Left ventricle myocardium inferior (tissue), 1 donor: ENCODE measurements at regions not wholly inside any gene's neighbourhood (a gene's known extent, or its start where the extent isn't known, plus 50 kb on each side); places are given as distances from the start of the nearest gene placed in this dataset.

Experiments
- DNase-seq: peaks from one replicate; pipeline ENCODE4 v3.0.0-alpha.2; 2020
- H3K27ac ChIP-seq: fragments of 200-600 bp; replicated peaks from 2 replicates; pipeline ENCODE4 v1.8.0; 2021
- H3K27me3 ChIP-seq: fragments of 200-600 bp; 2 replicates; pipeline ENCODE4 v1.8.0; 2021; ENCODE audit warnings: low read depth
- H3K36me3 ChIP-seq: fragments of 200-600 bp; 2 replicates; pipeline ENCODE4 v1.8.0; 2021
- H3K4me1 ChIP-seq: fragments of 200-600 bp; 2 replicates; pipeline ENCODE4 v1.8.0; 2021
- H3K4me3 ChIP-seq: fragments of 200-600 bp; 2 replicates; pipeline ENCODE4 v1.8.0; 2021; ENCODE audit warnings: mild to moderate bottlenecking, moderate library complexity
- H3K9me3 ChIP-seq: fragments of 200-600 bp; replicated peaks from 2 replicates; pipeline ENCODE4 v1.8.0; 2021
- intact Hi-C: fragments of 100-400 bp; cut with micrococcal nuclease; formaldehyde crosslinking; loops from one replicate; pipeline ENCODE4 v1.11.0; 2022
- TF ChIP-seq, protein P1 (sequence below): fragments of 200-600 bp; IDR thresholded peaks from 2 replicates; pipeline ENCODE4 v1.8.0; 2021; ENCODE audit warnings: antibody characterized with exemption, mild to moderate bottlenecking, borderline replicate concordance
- donor health status: DM: no; HTN: yes; CAD: no; lungs with severe emphysema.

DNA sequence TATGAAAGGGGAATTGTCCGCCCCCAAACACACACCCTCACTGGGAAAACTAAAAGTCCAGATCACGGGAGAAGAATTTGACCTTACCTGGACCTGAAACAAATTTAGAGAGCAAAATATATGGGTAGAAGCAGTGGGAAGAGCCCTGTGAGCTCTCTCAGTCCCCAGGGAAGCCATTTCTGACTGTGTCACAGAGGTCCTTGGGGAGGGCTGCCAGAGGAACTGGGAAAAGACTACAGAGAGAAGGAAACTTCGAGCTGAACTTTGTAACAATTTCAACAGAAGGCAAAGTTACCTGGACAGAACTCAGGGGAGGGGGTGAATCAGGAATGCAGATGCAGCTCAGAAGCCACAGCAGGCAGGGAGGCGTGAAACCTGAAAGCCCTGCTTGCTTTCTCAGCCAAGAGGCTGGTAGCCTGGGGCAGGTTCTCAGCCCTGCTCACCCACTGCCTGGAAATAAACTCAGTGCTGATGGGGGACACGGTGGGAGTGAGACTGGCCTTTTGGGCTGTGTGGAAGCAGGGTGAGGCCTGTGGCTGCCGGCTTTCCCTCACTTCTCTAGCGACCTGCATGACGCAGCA is 163.8 kb downstream of the TMEM200A start:
- TF ChIP-seq, protein P1, sequence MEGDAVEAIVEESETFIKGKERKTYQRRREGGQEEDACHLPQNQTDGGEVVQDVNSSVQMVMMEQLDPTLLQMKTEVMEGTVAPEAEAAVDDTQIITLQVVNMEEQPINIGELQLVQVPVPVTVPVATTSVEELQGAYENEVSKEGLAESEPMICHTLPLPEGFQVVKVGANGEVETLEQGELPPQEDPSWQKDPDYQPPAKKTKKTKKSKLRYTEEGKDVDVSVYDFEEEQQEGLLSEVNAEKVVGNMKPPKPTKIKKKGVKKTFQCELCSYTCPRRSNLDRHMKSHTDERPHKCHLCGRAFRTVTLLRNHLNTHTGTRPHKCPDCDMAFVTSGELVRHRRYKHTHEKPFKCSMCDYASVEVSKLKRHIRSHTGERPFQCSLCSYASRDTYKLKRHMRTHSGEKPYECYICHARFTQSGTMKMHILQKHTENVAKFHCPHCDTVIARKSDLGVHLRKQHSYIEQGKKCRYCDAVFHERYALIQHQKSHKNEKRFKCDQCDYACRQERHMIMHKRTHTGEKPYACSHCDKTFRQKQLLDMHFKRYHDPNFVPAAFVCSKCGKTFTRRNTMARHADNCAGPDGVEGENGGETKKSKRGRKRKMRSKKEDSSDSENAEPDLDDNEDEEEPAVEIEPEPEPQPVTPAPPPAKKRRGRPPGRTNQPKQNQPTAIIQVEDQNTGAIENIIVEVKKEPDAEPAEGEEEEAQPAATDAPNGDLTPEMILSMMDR, result no peak
- H3K4me1 ChIP-seq, result no peaks in the 10 kb centered on the region
- no peak overlapping the region for H3K4me3 ChIP-seq
- no peaks in the 10 kb centered on the region for H3K36me3 ChIP-seq
- no peak for DNase-seq
- H3K9me3 ChIP-seq, result no peaks in the 10 kb centered on the region
- intact Hi-C loops, result no loop called here
- H3K27me3 ChIP-seq, result no peaks in the 10 kb centered on the region
- no peak overlapping the region for H3K27ac ChIP-seq

- TF ChIP-seq, protein P1, result no peak
- H3K27ac ChIP-seq, result no peak overlapping the region
- no peaks in the 10 kb centered on the region for H3K36me3 ChIP-seq
- no peak overlapping the region for H3K4me3 ChIP-seq
- H3K9me3 ChIP-seq, result peaks cover 25% of the 10 kb centered on the region
- no peaks in the 10 kb centered on the region for H3K27me3 ChIP-seq
- intact Hi-C loops, result no loop called here
- H3K4me1 ChIP-seq, result no peaks in the 10 kb centered on the region
- no peak for DNase-seq
Measured at GRCh38 chr6:130534627-130535026, 168.8 kb downstream of the TMEM200A start.

- intact Hi-C loops, result no loop called here
- Histone ChIP-seq H3K4me1 (no peaks in the 10 kb centered on the region), H3K27ac (no peak overlapping the region), H3K4me3 (no peak overlapping the region), H3K27me3 (no peaks in the 10 kb centered on the region), H3K36me3 (no peaks in the 10 kb centered on the region), H3K9me3 (peaks cover 31% of the 10 kb centered on the region)
- TF ChIP-seq, protein P1, result no peak
- DNase-seq, result no peak
Measured at GRCh38 chr6:130535242-130535641, 169.4 kb downstream of the TMEM200A start.

DNA sequence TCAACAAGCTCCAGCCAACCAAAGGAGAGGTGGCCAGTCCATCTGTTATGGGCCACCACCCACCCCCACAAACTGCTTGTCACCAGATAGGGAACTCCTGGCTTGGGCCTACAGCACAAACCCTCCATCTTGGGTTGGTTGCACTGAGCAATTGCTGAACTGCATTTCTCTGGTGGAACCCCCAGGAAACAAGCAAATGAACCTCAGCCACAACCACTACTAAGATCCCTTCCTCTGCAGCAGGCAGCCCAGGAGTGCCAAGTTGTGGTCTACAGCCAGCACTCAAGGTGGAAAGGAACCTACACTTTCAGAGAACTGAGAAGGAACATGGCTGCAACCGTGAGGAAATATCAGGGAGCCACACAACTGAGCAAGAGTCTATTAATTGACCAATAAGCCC is 171.6 kb downstream of the TMEM200A start:
- Histone ChIP-seq H3K9me3 (peaks cover 31% of the 10 kb centered on the region), H3K4me3 (no peak overlapping the region), H3K4me1 (no peaks in the 10 kb centered on the region), H3K36me3 (no peaks in the 10 kb centered on the region), H3K27ac (no peak overlapping the region), H3K27me3 (no peaks in the 10 kb centered on the region)
- intact Hi-C loops, result no loop called here
- no peak for DNase-seq
- TF ChIP-seq, protein P1, result no peak

- peaks cover 5% of the 10 kb centered on the region for H3K9me3 ChIP-seq
- no peak overlapping the region for H3K4me3 ChIP-seq
- H3K4me1 ChIP-seq, result no peaks in the 10 kb centered on the region
- intact Hi-C loops, result no loop called here
- H3K27me3 ChIP-seq, result no peaks in the 10 kb centered on the region
- no peak for DNase-seq
- H3K36me3 ChIP-seq, result no peaks in the 10 kb centered on the region
- H3K27ac ChIP-seq, result no peak overlapping the region
- TF ChIP-seq, protein P1, result no peak
Measured at GRCh38 chr6:130547723-130548122, 181.9 kb downstream of the TMEM200A start.
